ENCODE measurements at regions not wholly inside any gene's neighbourhood (a gene's known extent, or its start where the extent isn't known, plus 50 kb on each side); places are given as distances from the start of the nearest gene placed in this dataset.

DNA sequence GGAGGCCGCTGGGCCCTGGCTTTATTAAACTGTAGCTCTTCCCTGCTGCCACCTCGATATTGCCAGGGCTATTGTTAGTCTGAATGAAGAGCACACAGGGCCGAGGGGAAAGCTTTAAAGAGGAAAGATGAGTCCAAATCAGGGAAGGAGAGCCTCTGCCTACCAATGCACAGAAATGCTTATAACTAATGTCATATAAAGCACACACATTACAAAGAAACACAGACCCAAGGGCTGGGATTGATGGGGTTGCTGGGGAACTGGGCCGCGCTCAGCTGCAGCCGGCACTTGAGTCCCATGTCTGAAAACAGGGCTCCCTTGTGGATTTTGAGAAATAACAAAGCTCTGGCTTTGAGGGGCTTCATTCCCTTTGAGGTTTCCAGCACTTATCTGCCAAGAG lies 232.6 kb downstream of the CD83 start (continued):
- TF ChIP-seq, protein P1, sequence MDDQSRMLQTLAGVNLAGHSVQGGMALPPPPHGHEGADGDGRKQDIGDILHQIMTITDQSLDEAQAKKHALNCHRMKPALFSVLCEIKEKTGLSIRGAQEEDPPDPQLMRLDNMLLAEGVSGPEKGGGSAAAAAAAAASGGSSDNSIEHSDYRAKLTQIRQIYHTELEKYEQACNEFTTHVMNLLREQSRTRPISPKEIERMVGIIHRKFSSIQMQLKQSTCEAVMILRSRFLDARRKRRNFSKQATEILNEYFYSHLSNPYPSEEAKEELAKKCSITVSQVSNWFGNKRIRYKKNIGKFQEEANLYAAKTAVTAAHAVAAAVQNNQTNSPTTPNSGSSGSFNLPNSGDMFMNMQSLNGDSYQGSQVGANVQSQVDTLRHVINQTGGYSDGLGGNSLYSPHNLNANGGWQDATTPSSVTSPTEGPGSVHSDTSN (IDR thresholded peaks at IDR 0.05; ENCODE audit: insufficient replicate concordance, low read depth, low read length), result no peak
- TF ChIP-seq MYB (IDR thresholded peaks at IDR 0.05; ENCODE audit: borderline replicate concordance, low read depth, low read length), result no peak

DNA sequence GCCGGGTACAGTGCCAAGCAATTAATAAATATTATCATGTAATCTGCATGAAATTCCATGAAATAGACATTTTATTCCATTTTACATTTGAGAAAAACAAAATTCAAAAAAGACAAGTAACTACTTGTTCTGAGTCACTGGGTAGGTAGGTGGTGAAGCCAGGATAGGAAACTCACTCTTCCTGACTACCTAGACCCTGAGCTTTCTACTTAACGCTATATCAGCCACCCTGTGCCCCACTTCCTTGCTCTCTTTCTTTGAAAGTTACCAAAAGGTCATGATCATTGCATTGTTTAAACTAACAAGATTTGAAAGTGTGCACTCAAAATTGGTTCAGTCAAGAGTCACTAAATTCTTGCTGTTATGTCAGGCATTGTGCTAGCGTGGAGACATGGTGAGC lies 235.7 kb downstream of the CD83 start:
- ChIA-PET CTCF (no interaction called here), POLR2A (no interaction called here), SMC1A (ENCODE audit: uncharacterized antibody, unreplicated experiment) (interaction anchor here (1.2 kb wide), 1 partner anchor 16 kb away, joined by 3 read pairs; no protein-coding TSS in a partner anchor), RAD21 (ENCODE audit: unreplicated experiment) (no interaction called here)
- Histone ChIP-seq H4K20me1 (ENCODE audit: control insufficient read depth, insufficient read depth) (no peaks in the 10 kb centered on the region), H3K4me3 (no peak overlapping the region), H3K27me3 (replicated peaks in 1 of 2; ENCODE audit: control insufficient read depth in 2 of 2, insufficient read depth in 2 of 2, low read length in 1 of 2) (no peaks in the 10 kb centered on the region), H3K79me2 (ENCODE audit: control insufficient read depth, insufficient read depth, low read length) (no peaks in the 10 kb centered on the region), H3K4me1 (ENCODE audit: control insufficient read depth, insufficient read depth, low read length) (no peaks in the 10 kb centered on the region), H2AFZ (ENCODE audit: control insufficient read depth, low read depth, low read length) (no peak overlapping the region), H3K9me3 (replicated peaks; ENCODE audit: control insufficient read depth, insufficient read depth, low read length) (peaks cover 2% of the 10 kb centered on the region; the same call in 1 of the 3 replicates), H3K4me2 (ENCODE audit: control insufficient read depth, insufficient read depth) (no peak overlapping the region), H3K9ac (ENCODE audit: control insufficient read depth, insufficient read depth, low read length) (no peak overlapping the region), H3K27ac (ENCODE audit: control insufficient read depth, insufficient read depth) (no peak overlapping the region), H3K36me3 (ENCODE audit: control insufficient read depth in 2 of 2, insufficient read depth in 2 of 2, low read length in 1 of 2) (no peaks in the 10 kb centered on the region)
- DNase-seq (ENCODE audit: low read depth, low spot score) (no peak), ATAC-seq (no peak), FAIRE-seq (no peak)
- TF ChIP-seq SIN3A (IDR thresholded peaks at IDR 0.05; ENCODE audit: low read depth, low read length) (no peak), MEF2A (IDR thresholded peaks at IDR 0.05; ENCODE audit: insufficient read depth, low read depth, low read length) (no peak), CBX3 (IDR thresholded peaks at IDR 0.05; ENCODE audit: borderline replicate concordance, low read depth) (no peak), ZNF207 (IDR thresholded peaks at IDR 0.05; ENCODE audit: borderline replicate concordance) (no peak), TAF1 (IDR thresholded peaks at IDR 0.05; ENCODE audit: borderline replicate concordance, low read depth, low read length) (no peak), KAT2A (conservative IDR thresholded peaks at IDR 0.05; ENCODE audit: control insufficient read depth, low read depth, low read length) (no peak), BACH1 (IDR thresholded peaks at IDR 0.05; ENCODE audit: borderline replicate concordance) (no peak)
- no TSS peak for BruUV-seq (replicated peaks)
- in situ Hi-C loops (cut with MboI), result no loop called here
- intact Hi-C loops (cut with micrococcal nuclease; ENCODE audit: unreplicated experiment), result no loop called here
- 59% methylated on average over 3 of the region's 3 CpGs for WGBS (ENCODE audit: insufficient coverage, insufficient replicate concordance, low lambda C conversion rate, missing lambda C conversion rate)

Measured in GM12878 (cell line).